ENCODE measurements at regions not wholly inside any gene's neighbourhood (a gene's known extent, or its start where the extent isn't known, plus 50 kb on each side); places are given as distances from the start of the nearest gene placed in this dataset.
A peak's percentile ranks its signal among the peaks of the same experiment; 100 is the strongest.

GRCh38 chr9:134981829-134982228, 64.1 kb upstream of the FCN1 start:
- Mint-ChIP-seq H3K27me3 (peaks cover 11 to 14% of the 10 kb centered on the region in 2 donors), H3K9me3 (no peaks in the 10 kb centered on the region), H3K4me3 (no peak overlapping the region), H3K27ac (no peak overlapping the region), H3K36me3 (no peaks in the 10 kb centered on the region), H3K4me1 (ENCODE audit: low read depth in 2 of 2) (no peaks in the 10 kb centered on the region)
- DNase-seq (ENCODE audit: low spot score) = no peak
- ATAC-seq = peak in 1 of 2 donors; percentile 17

DNA sequence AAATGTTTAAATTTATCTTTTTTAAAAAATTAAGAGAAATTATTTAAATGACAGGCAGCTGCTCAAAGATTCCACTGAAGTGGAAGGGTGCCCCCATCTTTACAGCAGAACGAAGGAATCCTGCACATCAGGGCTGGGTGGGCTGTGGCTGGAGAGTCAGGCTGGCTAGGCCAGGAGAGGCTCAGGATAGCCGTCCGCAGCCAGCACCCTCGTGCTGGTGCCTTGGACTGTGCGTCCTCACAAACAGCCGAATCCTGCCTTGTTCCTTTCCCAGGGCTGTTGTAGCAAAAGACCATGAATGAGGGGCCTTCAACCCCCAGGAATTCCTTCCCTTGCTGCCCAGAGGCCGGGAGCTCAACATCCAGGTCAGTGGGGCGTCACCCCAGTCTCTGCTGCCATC, 64.6 kb upstream of the FCN1 start:
- DNase-seq (ENCODE audit: low spot score) = no peak
- no peak for ATAC-seq
- Mint-ChIP-seq H3K4me1 (ENCODE audit: low read depth in 2 of 2) (no peaks in the 10 kb centered on the region), H3K9me3 (peaks cover 3% of the 10 kb centered on the region), H3K27ac (no peak overlapping the region), H3K4me3 (no peak overlapping the region), H3K36me3 (peaks cover 5% of the 10 kb centered on the region), H3K27me3 (peaks cover 11 to 14% of the 10 kb centered on the region in 2 donors)

GRCh38 chr9:134983074-134983473, 65.4 kb upstream of the FCN1 start:
- no peak overlapping the region for H3K4me3 Mint-ChIP-seq

GRCh38 chr9:134983506-134984371, 66.0 kb upstream of the FCN1 start:
- H3K36me3 Mint-ChIP-seq = peaks cover 7% of the 10 kb centered on the region
- no peak overlapping the region for H3K27ac Mint-ChIP-seq
- peaks cover 4% of the 10 kb centered on the region for H3K9me3 Mint-ChIP-seq
- ATAC-seq (no peak), DNase-seq (ENCODE audit: low spot score) (peak; percentile 59)
- no peak overlapping the region for H3K4me3 Mint-ChIP-seq
- no peaks in the 10 kb centered on the region for H3K4me1 Mint-ChIP-seq (ENCODE audit: low read depth in 2 of 2)
- peaks cover 9 to 14% of the 10 kb centered on the region in 2 donors for H3K27me3 Mint-ChIP-seq

More at GRCh38 chr9:134983074-134983473, 65.4 kb upstream of the FCN1 start:
- Mint-ChIP-seq H3K4me1 (ENCODE audit: low read depth in 2 of 2) (no peaks in the 10 kb centered on the region), H3K27me3 (peaks cover 11 to 14% of the 10 kb centered on the region in 2 donors), H3K27ac (no peak overlapping the region), H3K9me3 (peaks cover 4% of the 10 kb centered on the region), H3K36me3 (peaks cover 7% of the 10 kb centered on the region)
- DNase-seq (ENCODE audit: low spot score) (peak; percentile 37), ATAC-seq (no peak)

DNA sequence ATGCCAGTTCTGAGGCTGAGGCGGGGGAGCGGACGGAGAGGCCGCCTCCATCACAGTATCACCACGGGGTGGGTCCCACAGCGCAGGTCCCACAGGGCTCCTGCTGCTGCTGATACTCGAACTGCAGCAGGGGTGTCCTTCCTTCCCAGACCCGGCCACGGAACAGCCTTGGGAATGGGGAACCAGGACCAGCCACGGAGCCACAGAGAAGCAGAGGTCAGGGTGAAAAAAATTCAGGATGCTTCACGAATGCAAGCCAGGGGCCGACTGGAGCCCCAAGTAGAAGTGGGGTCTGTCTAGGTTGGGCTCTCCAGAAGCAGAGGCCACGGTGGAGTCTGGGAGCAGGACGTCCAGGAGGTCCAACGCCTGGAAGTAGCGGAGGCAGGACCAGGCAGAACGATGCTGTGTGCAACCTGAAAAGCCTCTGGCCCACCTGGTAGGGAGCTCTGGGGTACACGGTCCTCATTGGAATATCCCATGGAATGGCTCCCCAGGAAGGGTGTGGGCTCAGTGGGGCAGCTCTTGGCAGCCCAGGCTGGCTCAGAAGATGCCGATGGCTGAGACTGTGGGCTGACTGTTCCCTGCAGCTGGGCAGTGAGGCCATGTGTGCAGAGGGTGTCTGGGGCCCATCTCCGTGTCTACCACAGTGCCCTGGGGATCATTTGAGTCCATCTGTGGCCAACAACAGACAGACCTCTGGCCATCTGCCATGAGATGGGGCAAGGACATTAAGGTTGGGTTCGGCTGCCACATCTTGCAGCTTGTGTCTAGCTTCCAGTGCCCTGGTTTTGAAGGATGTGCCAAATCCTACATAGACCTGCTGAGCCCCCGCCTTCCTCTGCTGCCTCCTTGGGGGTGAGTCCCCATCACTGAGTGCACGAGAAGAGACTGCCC, 66.9 kb upstream of the FCN1 start:
- Mint-ChIP-seq H3K27ac (no peak overlapping the region), H3K36me3 (peaks cover 7% of the 10 kb centered on the region), H3K4me1 (ENCODE audit: low read depth in 2 of 2) (no peaks in the 10 kb centered on the region), H3K27me3 (peaks cover 9 to 14% of the 10 kb centered on the region in 2 donors), H3K9me3 (peaks cover 4% of the 10 kb centered on the region), H3K4me3 (no peak overlapping the region)
- ATAC-seq (peak in 1 of 2 donors; percentile 48), DNase-seq (ENCODE audit: low spot score) (peak; percentile 35)

DNA sequence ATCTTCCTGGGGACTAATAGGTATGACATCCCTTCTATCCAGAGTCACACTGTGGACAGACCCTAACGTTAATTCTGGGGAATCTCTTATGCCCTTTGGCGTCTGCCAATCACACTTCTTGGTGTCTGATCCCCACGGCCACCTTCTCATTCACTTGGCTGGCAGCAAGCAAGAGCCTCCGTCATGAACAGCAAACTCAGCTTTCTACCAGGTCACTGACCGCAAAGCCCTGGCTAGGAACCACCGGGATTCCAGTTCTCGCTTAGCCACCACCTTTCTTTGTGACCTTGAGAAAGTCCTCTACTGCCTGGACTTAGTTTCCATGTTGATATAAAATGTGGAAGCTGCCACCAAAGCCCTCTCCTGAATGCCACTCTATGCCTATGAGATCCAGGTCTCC, 67.7 kb upstream of the FCN1 start:
- H3K4me3 Mint-ChIP-seq = no peak overlapping the region
- peaks cover 4% of the 10 kb centered on the region for H3K9me3 Mint-ChIP-seq
- peaks cover 9 to 14% of the 10 kb centered on the region in 2 donors for H3K27me3 Mint-ChIP-seq
- no peaks in the 10 kb centered on the region for H3K4me1 Mint-ChIP-seq (ENCODE audit: low read depth in 2 of 2)
- H3K36me3 Mint-ChIP-seq = peaks cover 7% of the 10 kb centered on the region
- no peak for ATAC-seq
- DNase-seq (ENCODE audit: low spot score) = no peak
- no peak overlapping the region for H3K27ac Mint-ChIP-seq

GRCh38 chr9:134986957-134987356, 69.2 kb upstream of the FCN1 start:
- Mint-ChIP-seq H3K27ac (no peak overlapping the region), H3K4me1 (ENCODE audit: low read depth in 2 of 2) (no peaks in the 10 kb centered on the region), H3K4me3 (no peak overlapping the region), H3K27me3 (peaks cover 2 to 3% of the 10 kb centered on the region in 2 donors), H3K9me3 (peaks cover 4% of the 10 kb centered on the region), H3K36me3 (peaks cover 7% of the 10 kb centered on the region)
- no peak for ATAC-seq
- no peak for DNase-seq (ENCODE audit: low spot score)

GRCh38 chr9:134987376-134987775, 69.7 kb upstream of the FCN1 start:
- Mint-ChIP-seq H3K27me3 (peaks cover 0 to 2% of the 10 kb centered on the region in 2 donors), H3K27ac (no peak overlapping the region), H3K4me3 (no peak overlapping the region), H3K36me3 (peaks cover 7% of the 10 kb centered on the region), H3K9me3 (peaks cover 4% of the 10 kb centered on the region), H3K4me1 (ENCODE audit: low read depth in 2 of 2) (no peaks in the 10 kb centered on the region)
- DNase-seq (ENCODE audit: low spot score) = no peak
- no peak for ATAC-seq

- H3K4me3 Mint-ChIP-seq = no peak overlapping the region
- no peak for ATAC-seq
- peak; percentile 57 for DNase-seq (ENCODE audit: low spot score)
- peaks cover 4% of the 10 kb centered on the region for H3K9me3 Mint-ChIP-seq
- no peaks in the 10 kb centered on the region for H3K4me1 Mint-ChIP-seq (ENCODE audit: low read depth in 2 of 2)
- peaks cover 7% of the 10 kb centered on the region for H3K36me3 Mint-ChIP-seq
- no peak overlapping the region for H3K27ac Mint-ChIP-seq
- peaks cover 0 to 2% of the 10 kb centered on the region in 2 donors for H3K27me3 Mint-ChIP-seq
Observed at GRCh38 chr9:134987906-134988700, 70.4 kb upstream of the FCN1 start.

- no peak overlapping the region for H3K4me3 Mint-ChIP-seq
- H3K4me1 Mint-ChIP-seq (ENCODE audit: low read depth in 2 of 2) = no peaks in the 10 kb centered on the region
- ATAC-seq = no peak
Observed at GRCh38 chr9:134988706-134989105, 71.0 kb upstream of the FCN1 start.

GRCh38 chr9:134989206-134990065, 71.7 kb upstream of the FCN1 start:
- peaks cover 7% of the 10 kb centered on the region for H3K36me3 Mint-ChIP-seq
- H3K9me3 Mint-ChIP-seq = peaks cover 4% of the 10 kb centered on the region
- no peak overlapping the region for H3K4me3 Mint-ChIP-seq
- ATAC-seq = peak; percentile 12 to 20
- H3K4me1 Mint-ChIP-seq (ENCODE audit: low read depth in 2 of 2) = no peaks in the 10 kb centered on the region
- H3K27ac Mint-ChIP-seq = no peak overlapping the region
- H3K27me3 Mint-ChIP-seq = peaks cover 0 to 2% of the 10 kb centered on the region in 2 donors
- no peak for DNase-seq (ENCODE audit: low spot score)

More at GRCh38 chr9:134988706-134989105, 71.0 kb upstream of the FCN1 start:
- DNase-seq (ENCODE audit: low spot score) = peak; percentile 37
- H3K27me3 Mint-ChIP-seq = peaks cover 0 to 2% of the 10 kb centered on the region in 2 donors
- H3K36me3 Mint-ChIP-seq = peaks cover 7% of the 10 kb centered on the region
- H3K9me3 Mint-ChIP-seq = peaks cover 4% of the 10 kb centered on the region
- H3K27ac Mint-ChIP-seq = no peak overlapping the region

DNA sequence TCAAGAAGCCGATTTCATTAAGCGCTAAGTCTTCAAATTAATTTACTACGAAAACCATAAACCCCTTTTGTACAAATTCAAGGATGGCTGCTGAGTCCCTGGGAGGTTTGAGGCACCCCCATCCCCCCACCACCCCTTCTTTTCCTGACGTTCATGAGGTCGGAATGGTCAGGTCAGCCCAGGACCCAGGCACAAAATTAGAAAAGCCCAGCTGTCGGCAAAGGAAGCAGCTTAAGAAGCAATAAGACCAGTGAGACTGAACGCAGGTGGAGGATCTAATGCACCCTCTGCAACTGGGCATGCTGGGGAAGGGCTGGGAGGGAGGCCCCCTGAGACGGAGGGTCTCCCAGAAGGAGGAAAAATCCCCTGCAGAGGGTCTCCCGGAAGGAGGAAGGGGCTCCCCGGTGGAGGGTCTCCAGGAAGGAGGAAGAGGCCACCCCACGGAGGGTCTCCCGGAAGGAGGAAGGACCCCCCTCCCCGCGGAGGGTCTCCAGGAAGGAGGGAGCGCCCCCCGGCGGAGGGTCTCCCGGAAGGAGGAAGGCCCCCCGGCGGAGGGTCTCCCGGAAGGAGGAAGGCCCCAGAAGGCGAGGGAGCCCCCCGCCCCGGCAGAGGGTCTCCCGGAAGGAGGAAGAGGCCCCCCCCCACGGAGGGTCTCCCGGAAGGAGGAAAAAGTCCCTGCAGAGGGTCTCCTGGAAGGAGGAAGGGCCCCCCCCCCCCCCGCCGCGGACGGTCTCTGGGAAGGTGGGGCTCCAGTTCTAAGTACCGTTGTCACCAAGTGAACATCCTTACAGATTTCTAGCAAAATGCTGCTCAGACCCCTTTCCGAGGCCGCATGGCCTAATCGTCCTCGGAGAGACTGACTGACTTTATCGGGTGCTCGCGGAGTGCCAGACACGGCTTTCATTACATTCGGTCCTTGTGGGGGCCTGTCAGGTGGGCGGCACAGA, 74.4 kb upstream of the FCN1 start:
- Mint-ChIP-seq H3K27ac (no peak overlapping the region), H3K9me3 (peaks cover 3% of the 10 kb centered on the region)
- ATAC-seq = no peak

More for the DNA sequence above, 74.4 kb upstream of the FCN1 start:
- no peak overlapping the region for H3K4me3 Mint-ChIP-seq
- no peaks in the 10 kb centered on the region for H3K4me1 Mint-ChIP-seq (ENCODE audit: low read depth in 2 of 2)
- DNase-seq (ENCODE audit: low spot score) = no peak
- peaks cover 4% of the 10 kb centered on the region for H3K36me3 Mint-ChIP-seq
- H3K27me3 Mint-ChIP-seq = peaks cover 0 to 2% of the 10 kb centered on the region in 2 donors
